Erythroblast (primary cell): ENCODE measurements at regions not wholly inside any gene's neighbourhood (a gene's known extent, or its start where the extent isn't known, plus 50 kb on each side); places are given as distances from the start of the nearest gene placed in this dataset.

Experiments used
- DNase-seq, 2 experiments: peaks; one replicate each; lab custom pipeline; 2025; lab: John Stamatoyannopoulos, UW
- GATA1 ChIP-seq: IDR thresholded peaks from 2 replicates; pipeline ENCODE4 v1.6.1; 2011; ENCODE audit warnings: low read depth, mild to moderate bottlenecking, control low read depth, low read length, moderate library complexity
- POLR2A ChIP-seq: IDR thresholded peaks from 2 replicates; pipeline ENCODE4 v1.6.1; 2011; ENCODE audit warnings: mild to moderate bottlenecking, low read length

DNA sequence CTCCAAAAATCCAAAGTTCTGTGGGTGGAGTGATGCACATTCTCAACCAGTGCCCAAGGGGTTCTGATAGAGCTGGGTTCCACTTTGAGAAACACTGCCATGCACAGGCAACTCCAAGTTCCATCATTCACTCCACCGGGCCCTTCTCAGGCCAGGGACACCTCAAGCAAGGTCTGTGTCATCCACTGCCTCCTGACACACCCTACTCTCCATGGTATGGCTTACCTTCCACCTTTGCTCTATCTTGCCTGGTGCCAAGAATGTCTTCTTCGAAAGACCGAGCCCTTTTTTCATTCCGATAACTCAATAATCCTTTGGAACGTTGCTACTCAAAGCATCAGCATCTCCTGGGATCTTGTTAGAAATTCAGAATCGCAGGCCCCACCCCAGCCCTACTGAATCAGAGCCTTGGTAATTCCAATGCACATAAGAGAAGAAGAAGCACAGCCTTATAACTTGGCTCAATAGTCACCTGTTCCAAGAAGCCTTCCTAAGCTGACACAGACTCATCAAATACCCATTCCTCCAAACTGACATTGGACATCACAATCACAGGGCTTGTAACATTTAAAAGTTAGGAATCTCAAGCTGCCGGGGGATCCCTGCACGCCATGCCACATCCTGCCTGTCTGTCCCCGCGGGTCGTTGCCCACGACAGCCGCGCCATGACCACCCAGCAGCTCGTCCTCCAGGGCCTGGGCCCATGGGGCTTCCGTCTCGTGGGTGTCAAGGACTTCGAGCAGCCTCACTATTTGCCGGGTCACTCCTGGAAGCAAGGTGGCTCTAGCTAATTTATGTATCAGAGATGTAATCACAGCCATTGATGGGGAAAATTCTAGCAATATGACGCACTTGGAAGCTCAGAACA lies 66.4 kb downstream of the VCPKMT start:
- TF ChIP-seq GATA1 (no peak), POLR2A (no peak)
- no peak for DNase-seq

DNA sequence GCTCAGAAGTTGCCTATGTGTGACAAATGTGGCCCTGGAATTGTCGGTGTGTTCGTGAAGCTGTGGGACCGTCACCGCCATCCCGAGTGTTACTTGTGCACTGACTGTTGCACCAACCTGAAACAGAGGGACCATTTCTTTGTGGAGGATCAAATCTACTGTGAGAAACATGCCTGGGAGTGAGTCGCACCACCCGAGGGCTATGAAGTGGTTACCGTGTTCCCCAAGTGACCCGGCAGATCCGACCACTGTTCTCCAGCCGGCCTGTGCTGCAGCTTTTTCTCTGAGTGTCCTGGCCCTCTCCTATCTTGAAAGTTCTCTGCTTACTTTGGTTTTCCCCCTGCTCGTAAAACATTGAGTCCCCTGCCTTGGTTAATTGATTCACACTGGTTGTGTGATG lies 65.3 kb downstream of the VCPKMT start:
- DNase-seq = no peak
- TF ChIP-seq POLR2A (no peak), GATA1 (no peak)

DNA sequence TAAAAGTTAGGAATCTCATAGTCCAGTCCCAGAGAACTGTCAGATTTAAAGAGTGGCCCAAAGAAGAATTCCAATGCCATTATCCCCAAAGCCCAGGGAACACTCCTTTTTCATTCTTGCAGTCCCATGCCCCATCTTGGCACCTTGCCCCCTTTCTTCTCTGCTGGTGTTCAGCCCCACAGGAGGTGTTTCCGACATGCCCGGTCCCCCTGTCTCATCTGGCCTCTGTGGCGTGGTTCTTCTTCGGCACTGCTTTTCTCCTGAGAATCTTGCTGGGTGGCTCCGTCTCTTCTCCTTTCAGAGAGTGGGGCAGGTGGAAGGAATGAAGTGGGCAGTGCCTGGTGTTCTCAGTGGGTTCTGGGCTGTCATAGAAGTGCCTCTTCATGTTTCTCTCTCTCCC lies 64.7 kb downstream of the VCPKMT start:
- no peak for DNase-seq
- TF ChIP-seq GATA1 = no peak
- no peak for TF ChIP-seq POLR2A

DNA sequence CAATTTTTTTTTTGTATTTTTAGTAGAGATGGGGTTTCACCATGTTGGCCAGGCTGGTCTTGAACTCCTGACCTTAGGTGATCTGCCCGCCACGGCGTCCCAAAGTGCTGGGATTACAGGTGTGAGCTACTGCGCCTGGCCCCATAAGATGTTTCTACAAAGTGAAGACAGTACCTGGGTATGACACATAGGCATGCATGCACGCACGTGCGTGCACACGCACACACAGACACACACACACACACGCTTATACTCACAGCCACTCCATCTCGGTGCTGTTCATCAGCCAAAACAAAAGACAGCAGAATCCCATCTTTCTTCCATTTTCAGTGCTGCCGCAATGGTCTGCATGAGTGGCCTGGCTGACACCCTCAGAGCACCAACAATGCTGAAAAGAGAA lies 63.9 kb downstream of the VCPKMT start:
- DNase-seq = no peak
- no peak for TF ChIP-seq POLR2A

DNA sequence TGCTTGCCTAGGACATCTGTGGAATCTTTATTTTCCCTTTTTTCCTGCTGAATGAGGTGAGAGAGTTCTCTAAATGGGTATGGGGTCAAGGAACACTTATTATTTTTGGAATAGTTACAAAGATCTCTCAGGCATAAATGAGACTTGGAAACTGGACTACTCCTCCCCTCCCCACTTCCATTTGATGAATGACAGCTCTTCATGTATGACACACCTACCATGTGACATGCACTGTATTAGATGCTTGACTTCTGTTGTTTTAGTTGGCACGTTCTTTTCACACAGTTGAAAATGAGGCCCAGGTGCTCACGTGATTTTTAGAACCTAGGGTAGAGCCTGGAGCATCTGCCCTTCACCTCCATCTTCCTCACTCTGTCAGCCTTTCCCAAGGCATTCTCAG lies 62.4 kb downstream of the VCPKMT start:
- DNase-seq = no peak
- TF ChIP-seq GATA1 (no peak), POLR2A (no peak)

DNA sequence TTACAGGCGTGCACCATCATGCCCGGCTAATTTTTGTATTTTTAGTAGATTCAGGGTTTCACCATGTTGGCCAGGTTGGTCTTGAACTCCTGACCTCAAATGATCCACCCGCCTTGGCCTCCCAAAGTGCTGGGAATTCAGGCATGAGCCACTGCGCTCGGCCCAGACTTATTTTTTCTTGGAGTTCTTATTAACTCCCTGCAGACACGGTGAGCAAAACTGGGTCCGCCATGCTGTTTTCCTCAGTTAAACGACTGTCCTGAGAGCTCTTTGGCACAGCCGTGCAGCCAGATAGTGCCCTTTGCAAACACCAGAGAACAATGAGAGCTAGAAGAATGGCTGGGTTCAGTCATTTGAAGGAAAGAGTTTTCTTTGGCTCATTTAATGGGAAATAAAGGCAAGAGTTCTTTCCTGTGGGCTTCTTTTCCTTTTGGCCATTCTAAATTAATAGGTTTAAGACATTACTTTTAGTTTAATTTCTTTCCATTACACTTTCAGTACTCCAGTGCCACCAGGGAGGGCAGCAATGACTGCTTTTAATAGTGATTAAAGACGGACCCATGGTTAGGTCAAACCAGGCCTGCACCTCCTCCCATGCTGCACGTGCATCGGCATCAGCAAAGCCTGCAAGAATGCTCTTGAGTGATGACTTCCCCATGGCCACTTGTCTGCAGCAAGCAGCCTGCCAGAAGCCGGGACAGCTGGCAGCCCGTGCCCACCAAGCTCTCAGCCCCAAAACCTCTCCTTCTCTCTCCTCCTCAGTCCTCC lies 60.7 kb downstream of the VCPKMT start:
- no peak for TF ChIP-seq POLR2A
- no peak for TF ChIP-seq GATA1
- peak; percentile 33 to 36 for DNase-seq

DNA sequence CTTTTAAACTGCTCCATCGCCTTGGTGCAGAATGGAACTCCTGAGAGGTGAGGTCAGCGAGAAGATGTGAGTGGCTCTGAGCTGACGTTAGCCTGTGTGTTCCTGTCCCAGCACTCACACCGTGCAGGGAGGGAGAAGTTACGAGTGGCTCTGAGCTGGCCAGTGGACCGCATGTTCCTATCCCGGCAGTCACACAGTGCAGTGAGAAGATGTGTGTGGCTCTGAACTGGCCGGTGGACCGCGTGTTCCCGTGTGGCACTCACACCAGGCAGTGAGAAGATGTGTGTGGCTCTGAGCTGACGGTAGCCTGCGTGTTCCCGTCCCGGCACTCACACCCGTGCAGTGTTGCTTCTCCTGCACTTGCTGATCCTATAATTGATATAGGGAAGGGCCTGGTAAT lies 59.9 kb downstream of the VCPKMT start:
- DNase-seq = no peak
- no peak for TF ChIP-seq POLR2A
- TF ChIP-seq GATA1 = no peak

DNA sequence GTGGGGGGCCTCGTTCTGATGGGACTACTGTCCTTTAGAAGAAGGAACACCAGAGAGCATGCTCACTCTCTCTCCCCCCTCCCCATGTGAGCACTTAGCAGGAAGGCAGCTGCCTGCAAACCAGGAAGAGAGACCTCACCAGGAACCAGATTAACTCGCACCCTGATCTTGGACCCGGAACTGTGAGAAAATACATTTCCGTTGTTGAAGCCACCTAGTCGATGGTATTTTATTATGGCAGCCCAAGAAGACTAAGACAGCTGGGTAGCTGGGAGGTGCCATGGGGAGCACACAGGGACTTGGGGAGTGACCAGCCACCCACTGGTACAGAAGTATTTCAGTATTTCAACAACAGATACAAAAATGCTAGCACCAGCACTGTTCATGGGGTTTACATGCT lies 59.0 kb downstream of the VCPKMT start:
- TF ChIP-seq GATA1 (no peak), POLR2A (no peak)
- DNase-seq = no peak

DNA sequence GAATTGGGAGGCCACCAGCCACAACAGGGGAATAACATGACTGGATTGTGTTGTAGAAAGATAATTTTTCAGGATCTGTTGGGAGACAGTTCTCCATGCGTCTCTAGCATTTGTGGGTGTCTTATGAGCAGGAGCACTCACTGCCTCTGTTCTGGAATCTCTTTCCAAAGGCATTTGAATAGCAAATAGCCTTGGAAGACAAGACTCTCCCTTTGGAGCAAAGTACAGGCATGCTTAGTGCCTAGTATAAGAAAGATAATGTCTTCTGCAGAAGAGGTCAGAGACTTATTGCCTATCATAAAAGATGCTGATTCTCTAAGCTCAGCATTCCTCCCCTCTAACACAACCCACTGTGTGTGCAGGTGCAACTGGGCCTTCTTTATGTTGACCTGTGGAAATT lies 58.3 kb downstream of the VCPKMT start:
- no peak for DNase-seq
- TF ChIP-seq GATA1 (no peak), POLR2A (no peak)
